Neural progenitor cell (in vitro differentiated cells): ENCODE measurements at regions not wholly inside any gene's neighbourhood (a gene's known extent, or its start where the extent isn't known, plus 50 kb on each side); places are given as distances from the start of the nearest gene placed in this dataset.
"Not testable (repeated sequence)": the region's sequence is repeated elsewhere in the genome, so short reads cannot be mapped to it uniquely, and the experiment has no call there.

Experiments
- DNase-seq: peaks from one replicate; pipeline ENCODE4 v3.0.0-alpha.2; 2016; ENCODE audit warnings: low spot score
- H2AFZ ChIP-seq: fragments of 200-600 bp; sonication (generic); replicated peaks from 2 replicates; pipeline ENCODE4 v1.6.1; 2016; ENCODE audit warnings: antibody characterized with exemption
- H3F3A ChIP-seq: fragments of 200-600 bp; sonication (generic); 2 replicates; pipeline ENCODE4 v1.6.1; 2016; ENCODE audit warnings: antibody characterized with exemption, low read depth
- H3K27ac ChIP-seq: fragments of 200-600 bp; sonication (generic); 2 replicates; pipeline ENCODE4 v1.5.1; 2016; ENCODE audit warnings: mild to moderate bottlenecking
- H3K27me3 ChIP-seq: fragments of 200-600 bp; sonication (generic); 2 replicates; pipeline ENCODE4 v1.6.1; 2016; ENCODE audit warnings: mild to moderate bottlenecking, moderate library complexity
- H3K36me3 ChIP-seq: fragments of 200-600 bp; sonication (generic); 2 replicates; pipeline ENCODE4 v1.5.1; 2016
- H3K4me1 ChIP-seq: fragments of 200-600 bp; sonication (generic); 2 replicates; pipeline ENCODE4 v1.6.1; 2016; ENCODE audit warnings: mixed run types
- H3K4me2 ChIP-seq: fragments of 200-600 bp; sonication (generic); 2 replicates; pipeline ENCODE4 v1.6.1; 2016
- H3K4me3 ChIP-seq: fragments of 200-600 bp; sonication (generic); 2 replicates; pipeline ENCODE4 v1.5.1; 2016
- H3K79me2 ChIP-seq: fragments of 200-600 bp; sonication (generic); 2 replicates; pipeline ENCODE4 v1.6.1; 2016; ENCODE audit warnings: low read depth
- H3K9ac ChIP-seq: fragments of 200-600 bp; sonication (generic); 2 replicates; pipeline ENCODE4 v1.6.1; 2016
- H3K9me3 ChIP-seq: fragments of 200-600 bp; sonication (generic); 2 replicates; pipeline ENCODE4 v1.5.1; 2016; ENCODE audit warnings: low read depth
- H4K20me1 ChIP-seq: fragments of 200-600 bp; sonication (generic); 2 replicates; pipeline ENCODE4 v1.6.1; 2016; ENCODE audit warnings: low read depth
- H3K27ac Mint-ChIP-seq: 3 replicates; pipeline ENCODE4 v1.8.0; 2021; ENCODE audit warnings: mixed read lengths
- H3K27me3 Mint-ChIP-seq: 2 replicates; pipeline ENCODE4 v1.8.0; 2022; ENCODE audit warnings: low read depth, mild to moderate bottlenecking, inconsistent platforms, moderate library complexity, mixed read lengths; ENCODE audit not compliant: insufficient read depth
- H3K36me3 Mint-ChIP-seq: 3 replicates; pipeline ENCODE4 v1.8.0; 2021; ENCODE audit warnings: mixed read lengths
- H3K4me1 Mint-ChIP-seq: 3 replicates; pipeline ENCODE4 v1.8.0; 2021; ENCODE audit warnings: mixed read lengths
- H3K4me3 Mint-ChIP-seq: 3 replicates; pipeline ENCODE4 v1.8.0; 2021; ENCODE audit warnings: mild to moderate bottlenecking, moderate library complexity, mixed read lengths
- H3K9me3 Mint-ChIP-seq: 3 replicates; pipeline ENCODE4 v1.8.0; 2020; ENCODE audit warnings: mixed read lengths
- CTCF ChIP-seq: fragments of 200-600 bp; sonication (generic); IDR thresholded peaks from 2 replicates; pipeline ENCODE4 v1.5.1; 2017; ENCODE audit warnings: antibody characterized with exemption, mild to moderate bottlenecking
- EZH2 ChIP-seq: fragments of 200-600 bp; sonication (generic); IDR thresholded peaks from 2 replicates; pipeline ENCODE4 v1.6.1; 2017; ENCODE audit warnings: antibody characterized with exemption, mild to moderate bottlenecking, moderate library complexity
- EZH2phosphoT487 ChIP-seq: fragments of 200-600 bp; sonication (generic); IDR thresholded peaks from 2 replicates; pipeline ENCODE4 v1.6.1; 2017; ENCODE audit warnings: antibody characterized with exemption

GRCh38 chr1:207261971-207262370 is 59.5 kb upstream of the CD55 start:
- Histone ChIP-seq H3K4me2 (no peak overlapping the region), H3F3A (no peaks in the 10 kb centered on the region), H4K20me1 (no peaks in the 10 kb centered on the region), H2AFZ (no peak overlapping the region), H3K36me3 (no peaks in the 10 kb centered on the region), H3K27ac (no peak overlapping the region), H3K79me2 (no peaks in the 10 kb centered on the region), H3K9me3 (no peaks in the 10 kb centered on the region), H3K4me3 (no peak overlapping the region), H3K27me3 (no peaks in the 10 kb centered on the region), H3K9ac (no peak overlapping the region), H3K4me1 (no peaks in the 10 kb centered on the region)
- Mint-ChIP-seq H3K27me3 (peaks cover 5% of the 10 kb centered on the region), H3K9me3 (no peaks in the 10 kb centered on the region), H3K36me3 (no peaks in the 10 kb centered on the region), H3K4me3 (no peak overlapping the region), H3K4me1 (no peaks in the 10 kb centered on the region), H3K27ac (no peak overlapping the region)
- no peak for TF ChIP-seq EZH2phosphoT487
- no peak for TF ChIP-seq EZH2
- TF ChIP-seq CTCF, result no peak
- DNase-seq, result no peak

- not testable (repeated sequence) for H3K9me3 Mint-ChIP-seq, H3K36me3 Mint-ChIP-seq
Observed at GRCh38 chr1:207262891-207263290, 58.6 kb upstream of the CD55 start.

GRCh38 chr1:207264663-207265252 is 56.7 kb upstream of the CD55 start:
- no peaks in the 10 kb centered on the region for H3K9me3 Mint-ChIP-seq
- Histone ChIP-seq H3K9ac (no peak overlapping the region), H3K36me3 (no peaks in the 10 kb centered on the region), H3K27me3 (no peaks in the 10 kb centered on the region), H3K79me2 (no peaks in the 10 kb centered on the region), H3K9me3 (no peaks in the 10 kb centered on the region), H3K4me1 (no peaks in the 10 kb centered on the region), H3K27ac (no peak overlapping the region), H4K20me1 (no peaks in the 10 kb centered on the region), H3F3A (no peaks in the 10 kb centered on the region), H3K4me3 (no peak overlapping the region), H3K4me2 (no peak overlapping the region), H2AFZ (no peak overlapping the region)
- no peak overlapping the region for H3K27ac Mint-ChIP-seq
- no peak overlapping the region for H3K4me3 Mint-ChIP-seq
- H3K27me3 Mint-ChIP-seq, result peaks cover 3% of the 10 kb centered on the region
- no peaks in the 10 kb centered on the region for H3K36me3 Mint-ChIP-seq
- TF ChIP-seq CTCF (no peak), EZH2 (no peak), EZH2phosphoT487 (no peak)
- no peaks in the 10 kb centered on the region for H3K4me1 Mint-ChIP-seq
- no peak for DNase-seq

More at GRCh38 chr1:207262891-207263290, 58.6 kb upstream of the CD55 start:
- H3K4me3 Mint-ChIP-seq, H3K4me1 Mint-ChIP-seq, H3K36me3 ChIP-seq, H3K79me2 ChIP-seq, H3K27ac Mint-ChIP-seq, H3K9ac ChIP-seq, H3K27me3 Mint-ChIP-seq, H4K20me1 ChIP-seq, H3K27ac ChIP-seq, H3F3A ChIP-seq, H3K4me1 ChIP-seq, H2AFZ ChIP-seq, H3K4me2 ChIP-seq, H3K4me3 ChIP-seq, H3K9me3 ChIP-seq, H3K27me3 ChIP-seq, DNase-seq: not testable (repeated sequence)

- Mint-ChIP-seq H3K4me3 (no peak overlapping the region), H3K36me3 (no peaks in the 10 kb centered on the region), H3K9me3 (peaks cover 5% of the 10 kb centered on the region), H3K4me1 (no peaks in the 10 kb centered on the region), H3K27me3 (no peaks in the 10 kb centered on the region), H3K27ac (no peak overlapping the region)
- TF ChIP-seq CTCF (no peak), EZH2phosphoT487 (no peak), EZH2 (no peak)
- no peak overlapping the region for H3K4me3 ChIP-seq
- H3K79me2 ChIP-seq, result no peaks in the 10 kb centered on the region
- H3K9ac ChIP-seq, result no peak overlapping the region
- no peak for DNase-seq
- H3K27me3 ChIP-seq, result no peaks in the 10 kb centered on the region
- H3F3A ChIP-seq, result no peaks in the 10 kb centered on the region
- no peaks in the 10 kb centered on the region for H3K4me1 ChIP-seq
- H3K4me2 ChIP-seq, result no peak overlapping the region
- H3K9me3 ChIP-seq, result no peaks in the 10 kb centered on the region
- H3K36me3 ChIP-seq, result no peaks in the 10 kb centered on the region
- H2AFZ ChIP-seq, result no peak overlapping the region
- H3K27ac ChIP-seq, result no peak overlapping the region
- no peaks in the 10 kb centered on the region for H4K20me1 ChIP-seq
Observed at GRCh38 chr1:207268337-207268736, 53.1 kb upstream of the CD55 start.
